ENCODE measurements at regions not wholly inside any gene's neighbourhood (a gene's known extent, or its start where the extent isn't known, plus 50 kb on each side); places are given as distances from the start of the nearest gene placed in this dataset.

- TF ChIP-seq CTCF (IDR thresholded peaks at IDR 0.05) (no peak), POLR2A (IDR thresholded peaks at IDR 0.05) (no peak), EP300 (IDR thresholded peaks at IDR 0.05) (no peak)
These were observed 429.3 kb upstream of the VRK2 start for GRCh38 chr2:57617318-57617717.

Data from ovary (tissue), 3 donors.